ENCODE measurements at regions not wholly inside any gene's neighbourhood (a gene's known extent, or its start where the extent isn't known, plus 50 kb on each side); places are given as distances from the start of the nearest gene placed in this dataset.

GRCh38 chr5:89866410-89866809 is 543.1 kb downstream of the CETN3 start:
- Histone ChIP-seq H3K4me3 (no peak overlapping the region), H3K27ac (no peak overlapping the region), H3K9me3 (no peaks in the 10 kb centered on the region), H3K27me3 (no peaks in the 10 kb centered on the region), H3K36me3 (replicated peaks in 1 of 2; ENCODE audit: insufficient read depth in 1 of 2, low read depth in 2 of 2) (no peaks in the 10 kb centered on the region), H3K4me1 (no peaks in the 10 kb centered on the region)
- DNase-seq (no peak), ATAC-seq (no peak)
- no peak for TF ChIP-seq POLR2A (IDR thresholded peaks at IDR 0.05)
- no peak for TF ChIP-seq CTCF (IDR thresholded peaks at IDR 0.05)
- 78 to 83% methylated on average over 3 of the region's 3 CpGs for WGBS, 2 donors
- intact Hi-C loops (cut with DNase I), result no loop called here

- H3K4me3 ChIP-seq, result no peak overlapping the region
- intact Hi-C loops (cut with DNase I), result no loop called here
- no peaks in the 10 kb centered on the region for H3K4me1 ChIP-seq
- no peaks in the 10 kb centered on the region for H3K9me3 ChIP-seq
- no peaks in the 10 kb centered on the region for H3K36me3 ChIP-seq (replicated peaks in 1 of 2; ENCODE audit: insufficient read depth in 1 of 2, low read depth in 2 of 2)
- no peak for TF ChIP-seq CTCF (IDR thresholded peaks at IDR 0.05)
- TF ChIP-seq POLR2A (IDR thresholded peaks at IDR 0.05), result no peak
- no peak overlapping the region for H3K27ac ChIP-seq
- DNase-seq (no peak), ATAC-seq (no peak)
- 70 to 79% methylated on average over 1 of the region's 1 CpG for WGBS, 2 donors
- no peaks in the 10 kb centered on the region for H3K27me3 ChIP-seq
These were observed 544.6 kb downstream of the CETN3 start for GRCh38 chr5:89864941-89865340.

GRCh38 chr5:89857790-89858189 is 551.8 kb downstream of the CETN3 start:
- Histone ChIP-seq H3K27ac (no peak overlapping the region), H3K9me3 (no peaks in the 10 kb centered on the region), H3K36me3 (replicated peaks in 1 of 2; ENCODE audit: insufficient read depth in 1 of 2, low read depth in 2 of 2) (no peaks in the 10 kb centered on the region), H3K27me3 (no peaks in the 10 kb centered on the region), H3K4me1 (no peaks in the 10 kb centered on the region), H3K4me3 (no peak overlapping the region)
- WGBS, 2 donors, result 78 to 79% methylated on average over 5 of the region's 5 CpGs
- ATAC-seq (no peak), DNase-seq (no peak)
- no peak for TF ChIP-seq POLR2A (IDR thresholded peaks at IDR 0.05)
- no peak for TF ChIP-seq CTCF (IDR thresholded peaks at IDR 0.05)
- intact Hi-C loops (cut with DNase I), result no loop called here

DNA sequence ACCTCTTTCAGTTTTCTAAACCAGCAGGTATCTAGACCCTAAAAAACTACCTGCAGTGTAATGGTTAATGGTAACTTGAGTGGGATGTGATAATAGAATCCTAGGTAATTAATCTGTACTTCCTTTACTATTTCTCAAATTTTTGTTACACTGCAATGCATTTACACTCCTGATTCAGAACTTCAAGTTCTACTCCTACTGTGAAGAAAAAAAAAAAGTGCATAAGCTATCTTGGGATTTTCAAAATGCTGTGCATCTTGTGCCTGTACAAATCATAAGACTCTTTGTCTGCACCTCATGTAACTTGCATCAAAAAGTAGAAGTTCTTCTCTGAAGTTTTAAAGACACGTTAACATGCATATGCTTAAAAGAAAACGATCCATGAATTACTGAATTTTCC is 554.1 kb downstream of the CETN3 start:
- DNase-seq, result no peak
- H3K9me3 ChIP-seq, result no peaks in the 10 kb centered on the region
- intact Hi-C loops (cut with DNase I), result no loop called here
- no peaks in the 10 kb centered on the region for H3K36me3 ChIP-seq (replicated peaks in 1 of 2; ENCODE audit: insufficient read depth in 1 of 2, low read depth in 2 of 2)
- no peak for TF ChIP-seq CTCF (IDR thresholded peaks at IDR 0.05)
- no peak for TF ChIP-seq POLR2A (IDR thresholded peaks at IDR 0.05)
- H3K4me1 ChIP-seq, result no peaks in the 10 kb centered on the region
- no peak overlapping the region for H3K4me3 ChIP-seq
- no peak for ATAC-seq
- H3K27ac ChIP-seq, result no peak overlapping the region
- H3K27me3 ChIP-seq, result no peaks in the 10 kb centered on the region
- 93 to 94% methylated on average over 2 of the region's 2 CpGs for WGBS, 2 donors

DNA sequence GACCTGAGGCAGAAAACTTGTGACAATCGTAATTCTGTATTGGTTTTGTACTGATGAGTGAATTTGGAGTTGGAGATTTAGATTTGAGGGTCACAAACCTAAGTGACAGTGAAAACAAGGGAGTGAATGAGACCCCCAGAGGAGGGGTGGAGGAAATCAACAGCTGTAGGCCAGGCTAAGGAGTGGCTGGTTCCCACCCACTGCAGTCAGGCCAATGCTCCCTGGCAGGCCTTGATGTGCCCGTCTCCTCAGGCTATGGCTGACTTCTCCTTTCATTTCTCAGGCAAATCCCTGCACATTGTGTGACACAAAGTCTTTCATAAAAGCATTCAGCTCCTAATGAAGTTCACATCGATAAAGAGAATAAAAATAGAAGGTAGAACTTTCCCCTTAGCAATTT is 557.6 kb downstream of the CETN3 start:
- DNase-seq, result no peak
- no peak overlapping the region for H3K4me3 ChIP-seq
- H3K27me3 ChIP-seq, result no peaks in the 10 kb centered on the region
- H3K9me3 ChIP-seq, result no peaks in the 10 kb centered on the region
- no peaks in the 10 kb centered on the region for H3K4me1 ChIP-seq
- TF ChIP-seq CTCF (IDR thresholded peaks at IDR 0.05) (no peak), POLR2A (IDR thresholded peaks at IDR 0.05) (no peak)
- WGBS, 2 donors, result 66 to 68% methylated on average over 3 of the region's 3 CpGs
- H3K27ac ChIP-seq, result no peak overlapping the region
- H3K36me3 ChIP-seq (replicated peaks in 1 of 2; ENCODE audit: insufficient read depth in 1 of 2, low read depth in 2 of 2), result no peaks in the 10 kb centered on the region
- intact Hi-C loops (cut with DNase I), result no loop called here
- ATAC-seq, result no peak
